GM20431 (cell line): ENCODE measurements at regions not wholly inside any gene's neighbourhood (a gene's known extent, or its start where the extent isn't known, plus 50 kb on each side); places are given as distances from the start of the nearest gene placed in this dataset.

Source experiments
- in situ Hi-C: fragments of 300-500 bp; cut with MseI, MboI; formaldehyde crosslinking; loops from one replicate; pipeline ENCODE4 v1.15.0; 2020; ENCODE audit warnings: low sequenced_read_pairs; ENCODE audit not compliant: unreplicated experiment

DNA sequence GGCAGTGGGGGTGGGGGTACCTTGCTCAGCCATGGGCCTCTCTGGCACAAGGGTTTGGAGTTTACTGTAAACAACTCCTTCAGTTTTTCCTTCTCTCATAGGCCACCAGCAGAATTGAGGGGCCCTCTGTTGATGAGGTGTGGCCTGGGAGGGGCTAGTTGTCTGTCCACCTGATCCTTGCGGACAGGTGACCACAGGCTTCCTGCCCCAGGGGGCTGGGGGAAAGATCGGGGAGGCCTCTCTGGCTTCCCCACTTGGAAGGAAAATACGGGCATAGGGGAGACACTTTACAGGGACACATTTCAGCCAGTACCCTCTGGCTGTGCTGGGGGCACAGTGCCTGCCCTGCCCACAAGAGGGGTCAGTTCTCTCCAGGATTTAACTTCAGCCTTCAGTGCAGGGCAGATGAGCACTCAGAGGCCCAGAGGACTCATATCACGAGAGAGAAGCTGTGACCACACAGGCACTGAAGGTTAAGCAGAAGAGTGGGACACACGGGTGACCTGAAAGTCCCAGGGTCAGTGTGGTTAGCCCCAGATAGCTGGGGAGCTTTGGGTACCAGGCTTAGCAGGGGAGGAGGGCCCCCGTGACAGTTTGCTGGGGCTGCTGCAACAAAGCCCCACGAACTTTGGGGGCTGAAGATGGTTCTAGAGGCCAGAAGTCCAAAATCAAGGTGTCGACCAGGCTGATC lies 245.9 kb downstream of the SEC14L1 start:
- in situ Hi-C loops: no loop called here

DNA sequence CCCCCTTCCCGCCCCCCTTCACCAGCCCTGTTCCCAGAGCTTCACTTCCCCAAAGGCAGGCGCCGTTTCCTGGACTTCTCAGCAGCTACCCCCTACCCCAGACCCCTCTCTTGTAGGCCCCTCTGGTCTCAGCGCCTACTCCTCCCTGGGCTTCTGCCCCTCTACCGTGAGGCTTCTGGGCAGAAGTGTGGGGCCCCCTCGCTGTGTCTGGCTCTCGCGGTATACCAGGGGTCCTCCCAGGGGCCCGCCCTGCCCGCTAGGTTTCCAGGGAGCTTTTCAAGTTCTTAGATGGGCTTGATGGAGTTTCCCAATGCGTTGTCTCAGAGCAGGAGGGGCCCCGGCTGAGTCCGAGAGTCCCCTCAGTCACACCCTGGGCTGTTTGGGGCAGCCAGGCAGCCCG lies 247.1 kb downstream of the SEC14L1 start:
- in situ Hi-C loops: no loop called here

DNA sequence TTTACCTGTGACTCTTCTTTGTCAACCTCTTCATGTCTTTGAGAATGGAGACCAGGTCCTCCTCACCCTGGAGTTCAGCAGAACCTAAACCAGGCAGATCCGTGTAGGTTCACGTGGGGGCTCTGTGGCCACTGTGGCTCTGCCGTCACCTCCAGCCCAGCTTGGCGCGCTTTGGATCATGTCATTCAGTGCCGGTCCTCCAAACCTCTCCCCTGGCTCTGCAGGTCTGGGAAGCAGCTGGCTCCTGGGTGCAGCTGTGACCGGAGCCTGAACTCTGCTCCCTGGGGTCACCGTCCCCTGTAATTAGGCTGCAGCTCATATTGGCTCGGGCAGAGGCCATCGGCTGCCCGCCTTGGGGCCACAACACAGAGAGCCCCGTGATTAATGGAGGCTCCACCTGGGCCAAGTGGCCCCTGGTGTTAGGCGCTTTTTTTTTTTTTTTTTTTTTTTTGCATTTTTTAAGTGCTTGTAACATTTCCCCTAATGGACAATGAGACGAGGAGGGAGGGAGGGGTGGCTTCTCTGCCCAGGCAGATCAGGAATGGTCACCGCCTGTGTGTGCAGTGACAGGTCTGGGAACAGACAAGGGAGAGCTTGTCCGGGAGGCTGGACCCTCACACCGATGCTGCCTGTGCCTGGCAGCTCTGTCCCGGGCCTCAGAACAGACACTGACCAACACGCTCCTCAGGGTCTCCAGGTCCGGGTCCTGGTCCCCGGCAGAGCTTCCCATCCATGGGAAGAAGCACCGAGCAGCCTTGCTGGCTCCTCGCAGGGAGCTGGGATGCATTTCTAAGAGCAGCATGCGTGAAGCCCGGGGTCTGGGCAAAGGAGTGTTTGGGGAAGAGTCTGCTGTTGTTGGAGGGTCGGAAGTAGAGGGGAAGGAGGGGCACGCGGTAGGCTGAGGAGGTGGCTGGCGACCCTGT lies 247.9 kb downstream of the SEC14L1 start:
- in situ Hi-C loops: no loop called here

DNA sequence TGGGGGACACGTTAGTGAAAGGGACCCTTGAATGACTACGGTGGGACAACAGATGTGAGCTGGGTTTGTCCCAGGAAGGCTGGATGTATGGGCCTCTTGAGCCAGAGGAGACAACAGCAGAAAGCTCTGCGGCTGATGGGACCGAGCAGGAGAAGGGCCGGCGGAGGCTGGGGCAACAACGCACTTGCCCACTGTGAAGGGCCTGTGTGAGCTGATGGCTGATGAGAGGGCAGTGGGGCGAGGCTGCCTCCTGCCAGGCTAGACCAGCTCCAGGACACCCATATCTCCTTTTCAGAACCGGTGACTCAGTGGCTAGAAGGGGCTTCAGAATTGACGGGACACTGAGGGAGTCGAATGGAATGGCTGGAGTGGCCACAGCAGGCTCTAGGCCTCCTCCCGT lies 250.1 kb downstream of the SEC14L1 start:
- in situ Hi-C loops: no loop called here

DNA sequence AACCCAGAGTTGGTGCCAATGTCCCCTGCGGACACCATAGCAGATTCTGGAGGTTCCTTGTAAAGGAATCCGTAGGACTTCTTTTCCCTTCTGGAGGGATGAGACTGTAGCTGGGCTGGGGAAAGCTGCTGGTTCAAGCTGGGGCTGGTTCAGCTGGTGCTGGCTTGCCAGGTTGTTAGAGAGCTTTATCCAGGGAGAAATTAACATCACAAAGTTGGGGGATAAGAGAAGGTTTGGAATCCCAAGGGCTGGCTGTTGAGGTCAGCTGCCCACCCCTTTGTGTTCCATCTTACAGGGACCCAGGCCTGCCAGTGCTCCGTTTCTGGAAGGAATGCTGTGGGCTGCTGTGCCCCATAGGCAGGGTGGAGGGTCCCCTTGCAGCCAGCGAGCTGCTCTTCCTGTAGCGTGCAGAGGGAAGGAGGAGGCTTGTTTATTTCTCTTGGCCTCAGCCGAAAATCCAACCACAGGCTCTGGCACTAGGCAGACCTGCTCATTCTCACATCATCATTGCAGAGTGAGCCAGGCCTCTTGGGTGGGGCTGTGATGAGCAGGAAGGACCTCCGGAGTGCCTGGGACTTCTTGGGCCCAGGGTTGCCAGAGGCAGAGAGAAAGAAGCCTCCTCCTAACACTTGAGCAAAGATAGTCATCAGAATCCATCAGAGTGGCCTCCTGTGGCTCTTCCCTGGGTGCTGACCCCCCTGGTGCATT lies 251.1 kb downstream of the SEC14L1 start:
- in situ Hi-C loops: no loop called here

DNA sequence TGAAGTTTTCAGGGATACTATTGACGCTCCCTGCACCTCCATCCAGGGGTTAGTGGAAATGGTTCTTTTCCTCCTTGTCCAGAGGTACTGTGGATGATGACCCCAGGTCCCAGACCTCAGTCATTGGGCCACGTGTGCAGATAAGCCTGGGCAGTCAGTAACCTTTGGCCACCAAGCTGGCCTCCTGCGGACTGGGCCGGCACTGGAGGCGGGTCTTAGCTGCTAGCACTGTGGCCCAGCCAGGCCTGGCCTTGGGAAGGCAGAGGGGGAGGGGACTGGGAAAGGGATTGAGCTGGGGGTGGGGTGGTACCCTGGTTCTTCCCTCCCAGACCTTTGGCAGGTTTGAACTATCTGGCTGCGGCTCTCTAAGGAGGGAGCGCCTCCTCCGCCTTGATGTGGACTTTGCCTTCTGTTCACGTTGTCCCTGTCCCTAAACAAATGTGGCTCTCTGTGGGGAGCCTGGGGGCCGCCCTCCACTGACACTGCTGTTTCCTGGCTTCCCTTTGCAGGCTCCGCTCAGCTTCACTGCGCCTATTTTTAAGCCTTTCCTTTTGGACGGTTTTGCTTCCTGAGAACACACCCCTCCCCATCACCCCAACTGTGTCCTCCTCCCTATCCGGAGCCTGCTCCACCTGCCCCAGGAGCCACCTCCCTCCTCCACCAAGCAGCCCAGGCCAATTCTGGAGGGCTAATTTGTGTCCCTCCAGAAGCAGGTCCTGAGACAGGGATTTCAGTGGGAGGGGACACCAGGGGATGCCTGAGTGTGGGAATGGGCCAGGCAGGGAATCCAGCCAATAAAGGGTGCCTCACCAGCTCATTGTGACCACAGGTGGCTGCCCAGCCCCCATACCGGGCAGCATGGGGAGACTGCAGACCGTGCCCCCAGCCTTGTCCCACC lies 251.9 kb downstream of the SEC14L1 start:
- in situ Hi-C loops: no loop called here

DNA sequence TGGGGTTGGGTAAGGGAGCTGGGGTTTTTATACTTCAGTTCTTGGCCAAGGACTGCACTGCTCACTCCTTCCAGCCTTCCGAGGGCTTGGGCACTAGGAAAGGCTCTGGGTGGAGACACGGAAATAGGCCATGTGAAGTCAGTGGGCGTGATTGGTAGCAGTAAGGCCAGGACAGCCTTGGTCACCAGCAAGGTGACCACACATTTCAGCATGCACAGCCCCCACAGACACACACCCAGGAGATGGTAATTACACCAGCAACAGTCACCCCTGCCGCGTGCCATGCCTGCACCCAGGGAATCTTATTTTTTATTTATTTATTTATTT lies 252.5 kb downstream of the SEC14L1 start:
- in situ Hi-C loops: no loop called here

DNA sequence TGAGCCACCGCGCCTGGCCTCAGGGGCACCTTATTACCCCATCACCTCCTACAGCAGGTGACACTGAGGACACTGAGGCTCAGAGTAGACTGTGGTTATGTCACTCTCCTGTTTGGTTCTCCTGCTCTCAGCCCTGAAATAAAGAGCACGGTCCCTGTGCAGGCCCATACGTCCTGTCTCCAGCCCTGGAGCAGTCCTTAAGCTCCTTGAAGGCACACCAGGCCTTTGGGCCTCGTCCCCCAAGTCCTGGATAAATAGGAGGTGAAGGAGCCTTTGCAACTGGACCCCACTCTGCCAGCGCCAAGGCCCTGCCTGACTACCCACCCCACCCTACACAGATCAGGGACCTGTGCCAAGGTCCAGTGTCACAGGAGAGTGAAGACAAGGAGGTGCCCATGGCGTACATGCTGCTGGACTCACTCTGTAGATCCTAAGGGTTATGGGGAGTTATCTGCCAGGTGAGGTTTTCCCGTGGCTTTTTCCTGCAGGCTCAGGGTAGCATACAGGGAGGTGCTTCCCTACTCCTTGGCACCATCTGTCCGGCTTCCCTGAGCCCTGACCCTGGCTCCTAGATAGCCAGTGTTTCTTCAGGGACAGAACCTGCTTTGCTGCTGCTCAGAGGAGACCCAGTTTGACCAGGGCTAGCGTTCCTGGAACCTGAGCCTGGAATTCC lies 253.2 kb downstream of the SEC14L1 start:
- in situ Hi-C loops: no loop called here

DNA sequence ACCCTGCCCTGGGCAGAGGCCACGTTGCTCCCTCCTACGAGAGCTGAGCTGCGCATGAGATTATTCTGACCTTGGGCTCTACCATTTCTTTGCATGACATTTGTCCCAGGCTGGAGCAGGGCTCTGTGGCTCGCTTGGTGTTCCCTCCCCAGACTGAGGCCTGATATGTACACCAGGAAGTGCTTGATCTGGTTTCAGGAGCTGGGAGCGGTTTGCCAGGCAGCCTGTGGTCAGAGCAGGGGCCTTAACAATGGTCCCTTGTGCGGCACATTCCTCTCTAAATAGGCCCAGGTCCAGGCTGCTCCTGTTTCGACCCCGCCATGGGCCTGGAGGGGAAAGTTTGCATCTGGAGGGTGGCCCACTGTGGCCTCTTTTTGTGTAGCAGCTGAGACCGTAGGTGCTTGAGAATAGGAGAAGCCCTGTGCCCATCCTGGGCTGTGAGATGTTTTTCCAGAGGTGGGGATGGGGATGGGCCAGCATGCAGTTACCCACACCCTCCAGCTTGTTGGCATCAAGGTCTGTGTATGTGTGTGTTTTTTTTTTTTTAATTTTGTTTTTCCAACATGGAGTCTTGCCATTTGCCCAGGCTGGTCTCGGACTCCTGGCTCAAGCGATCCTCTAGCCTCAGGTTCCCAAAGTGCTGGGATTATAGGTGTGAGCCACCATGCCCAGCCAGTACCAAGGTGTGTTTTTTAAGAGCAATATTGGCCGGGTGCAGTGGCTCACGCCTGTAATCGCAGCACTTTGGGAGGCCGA lies 253.9 kb downstream of the SEC14L1 start:
- in situ Hi-C loops: no loop called here

DNA sequence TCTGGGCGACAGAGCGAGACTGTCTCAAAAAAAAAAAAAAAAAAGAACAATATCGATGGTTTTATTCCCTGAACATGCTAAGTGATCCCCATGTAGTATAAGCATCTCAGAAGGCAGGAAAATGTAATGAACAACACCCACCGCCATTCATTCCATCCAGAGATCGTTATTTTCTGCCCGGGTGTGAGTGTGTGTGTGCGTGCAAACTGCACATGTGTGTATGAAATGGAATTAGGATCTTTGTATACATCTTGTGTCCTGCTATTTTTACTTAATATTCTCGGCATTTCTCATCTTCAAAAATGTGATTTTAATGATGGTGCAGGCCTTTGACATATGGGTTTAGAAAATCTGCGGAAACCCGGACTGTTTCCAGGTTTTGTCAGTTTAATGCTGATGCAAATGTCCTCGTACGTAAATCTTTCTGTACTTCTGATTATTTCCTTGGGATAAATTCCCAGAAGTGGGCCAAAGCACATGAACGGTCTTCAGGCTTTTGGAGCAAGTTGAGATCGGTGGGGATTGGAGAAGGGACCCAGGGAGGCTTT lies 254.8 kb downstream of the SEC14L1 start:
- in situ Hi-C loops: no loop called here

DNA sequence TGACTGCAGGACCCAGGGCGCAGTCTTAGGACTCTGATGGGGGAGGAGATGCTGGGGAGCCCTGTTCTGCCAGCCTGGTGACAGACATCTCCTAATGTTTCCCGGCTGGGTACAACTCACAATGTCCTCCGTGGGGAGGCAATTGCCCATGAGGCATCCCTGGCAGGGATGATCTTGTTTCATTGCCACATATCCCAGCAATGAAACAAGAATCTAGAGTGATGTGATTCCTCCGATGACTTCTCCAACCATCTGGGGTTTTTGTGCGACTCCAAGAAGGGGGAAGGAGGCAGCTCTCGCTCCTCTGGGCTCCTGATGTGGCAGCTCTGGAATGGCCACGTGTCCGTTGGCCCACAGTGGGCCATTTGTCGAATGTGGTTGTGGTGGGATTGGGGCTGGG lies 255.8 kb downstream of the SEC14L1 start:
- in situ Hi-C loops: no loop called here

DNA sequence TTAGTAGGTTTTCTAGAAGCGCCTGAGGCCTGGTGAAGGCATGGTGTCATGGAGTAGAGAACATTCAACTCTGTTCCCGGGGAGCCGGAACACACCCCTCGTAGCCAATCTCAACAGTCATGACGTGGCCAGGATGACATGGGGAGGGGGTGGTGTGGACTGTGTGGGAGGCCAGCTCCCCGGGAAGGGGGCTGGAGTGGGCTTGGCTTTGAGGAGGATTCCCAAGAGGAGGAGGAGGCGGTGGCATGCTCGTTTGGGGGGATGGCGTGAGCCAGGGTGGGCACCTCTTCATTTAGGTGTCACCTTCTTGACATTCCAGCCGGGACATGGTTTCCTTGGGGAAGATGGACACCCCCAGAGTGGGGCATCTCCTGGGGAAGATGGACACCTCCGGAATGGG lies 257.5 kb downstream of the SEC14L1 start:
- in situ Hi-C loops: no loop called here

DNA sequence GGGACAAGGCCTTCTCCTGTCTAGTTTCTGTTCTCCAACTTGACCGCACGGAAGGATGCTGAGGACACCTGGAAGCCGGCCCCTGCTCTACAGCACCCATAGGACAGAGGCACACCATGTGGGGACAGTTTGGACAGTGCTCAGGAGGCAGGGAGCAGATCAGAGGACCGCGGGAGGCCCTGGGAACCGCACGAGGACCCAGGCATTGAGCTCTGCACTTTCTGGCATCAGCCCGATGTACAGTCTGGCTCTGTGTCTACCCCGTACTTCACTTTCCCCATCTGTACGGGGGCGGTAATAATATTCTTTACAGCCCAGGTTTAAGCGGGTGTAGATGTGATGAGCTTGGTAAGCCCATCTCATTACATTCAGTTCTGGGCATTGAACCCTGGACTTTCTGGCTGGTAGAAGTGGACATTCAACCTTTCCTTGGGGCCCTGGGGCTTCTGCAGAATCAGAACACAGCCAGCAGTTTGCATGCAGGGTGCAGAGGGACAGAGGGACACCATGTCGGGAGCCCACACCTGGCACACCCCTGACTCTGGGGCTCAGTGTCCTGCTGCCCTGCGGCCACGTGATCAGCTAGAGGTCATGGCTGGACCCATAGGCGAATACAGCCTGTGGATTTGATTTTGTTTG lies 258.7 kb downstream of the SEC14L1 start:
- in situ Hi-C loops: no loop called here

DNA sequence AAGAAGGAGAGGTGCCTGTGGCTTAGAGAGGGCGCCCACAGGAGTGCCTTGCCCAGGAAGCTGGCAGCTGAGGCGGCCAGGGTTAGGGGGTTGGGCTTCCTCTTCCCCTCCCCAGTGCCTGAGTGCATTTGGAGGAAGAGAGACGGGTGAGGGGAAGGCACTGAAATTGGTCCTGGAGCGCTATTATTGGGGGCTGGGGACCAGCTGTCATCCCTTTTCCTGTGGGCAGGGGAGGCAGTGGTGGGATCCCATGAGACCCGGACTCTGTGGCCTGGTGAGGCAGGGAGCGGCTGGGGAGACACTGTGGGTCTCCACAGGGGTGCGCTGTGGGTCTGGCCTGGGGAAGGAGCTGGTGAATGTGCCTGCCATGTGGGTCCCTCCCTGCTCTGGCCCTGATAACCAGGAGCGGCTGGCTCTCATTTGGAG lies 259.7 kb downstream of the SEC14L1 start:
- in situ Hi-C loops: no loop called here

DNA sequence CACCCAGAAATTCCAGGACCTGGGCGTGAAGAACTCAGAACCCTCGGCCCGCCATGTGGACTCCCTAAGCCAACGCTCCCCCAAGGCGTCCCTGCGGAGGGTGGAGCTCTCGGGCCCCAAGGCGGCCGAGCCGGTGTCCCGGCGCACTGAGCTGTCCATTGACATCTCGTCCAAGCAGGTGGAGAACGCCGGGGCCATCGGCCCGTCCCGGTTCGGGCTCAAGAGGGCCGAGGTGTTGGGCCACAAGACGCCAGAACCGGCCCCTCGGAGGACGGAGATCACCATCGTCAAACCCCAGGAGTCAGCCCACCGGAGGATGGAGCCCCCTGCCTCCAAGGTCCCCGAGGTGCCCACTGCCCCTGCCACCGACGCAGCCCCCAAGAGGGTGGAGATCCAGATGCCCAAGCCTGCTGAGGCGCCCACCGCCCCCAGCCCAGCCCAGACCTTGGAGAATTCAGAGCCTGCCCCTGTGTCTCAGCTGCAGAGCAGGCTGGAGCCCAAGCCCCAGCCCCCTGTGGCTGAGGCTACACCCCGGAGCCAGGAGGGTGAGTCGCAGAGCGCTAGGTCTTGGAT lies 261.5 kb downstream of the SEC14L1 start:
- in situ Hi-C loops: no loop called here

DNA sequence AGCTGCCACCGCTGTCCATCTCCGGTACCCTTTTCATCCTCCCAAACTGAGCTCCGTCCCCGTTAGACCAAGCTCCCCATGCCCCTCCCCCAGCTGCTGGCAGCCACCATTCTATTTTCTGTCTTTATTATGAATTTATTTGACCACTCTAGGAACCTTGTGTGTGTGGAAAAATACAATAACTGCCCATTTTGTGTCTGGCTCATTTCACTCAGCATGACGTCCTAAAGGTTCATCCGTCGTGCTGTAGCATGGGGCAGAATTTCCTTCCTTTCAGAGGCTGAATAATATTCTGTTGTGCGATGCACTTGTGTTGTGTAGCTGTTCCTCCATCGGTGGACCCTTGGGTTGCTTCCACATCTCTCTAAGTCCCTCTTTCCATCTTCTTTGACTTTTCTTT lies 263.1 kb downstream of the SEC14L1 start:
- in situ Hi-C loops: no loop called here

DNA sequence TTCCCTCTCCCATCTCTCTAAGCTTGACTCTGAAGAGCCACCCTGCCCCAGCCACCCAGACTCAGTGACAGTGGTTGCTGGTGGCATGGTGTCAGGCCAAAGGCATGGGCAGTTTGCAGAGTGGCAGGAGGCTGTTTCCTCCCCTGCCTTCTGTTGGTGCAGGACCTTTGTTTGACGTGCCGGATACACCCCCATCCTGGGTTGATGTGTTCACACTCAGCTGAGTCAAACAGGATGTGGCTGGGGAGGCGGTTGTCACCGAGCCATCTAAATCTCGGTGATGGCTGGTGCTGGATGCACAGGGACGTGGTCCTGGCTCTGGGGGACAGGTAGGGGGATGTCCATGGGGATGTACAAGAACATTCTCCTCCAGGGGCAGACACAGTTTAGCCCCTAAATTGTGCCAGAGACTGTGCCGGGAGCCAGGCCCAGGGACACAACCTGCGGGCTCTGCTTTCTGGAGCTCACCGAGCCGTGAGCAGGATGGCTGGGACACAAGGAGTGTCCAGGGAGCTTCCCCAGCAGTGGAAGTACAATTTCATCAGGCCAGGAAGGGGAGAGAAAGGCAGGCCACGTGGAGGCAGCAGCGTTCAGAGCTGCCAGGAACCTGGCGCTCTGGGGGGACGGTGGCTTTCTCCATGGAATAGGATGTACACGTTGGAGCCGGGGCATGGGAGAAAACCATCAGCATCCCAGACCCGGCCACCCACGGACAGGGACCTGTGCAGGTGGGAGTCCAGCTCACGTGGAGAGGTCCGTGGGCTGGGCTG lies 264.2 kb downstream of the SEC14L1 start:
- in situ Hi-C loops: no loop called here
